ENCODE measurements at regions not wholly inside any gene's neighbourhood (a gene's known extent, or its start where the extent isn't known, plus 50 kb on each side); places are given as distances from the start of the nearest gene placed in this dataset.

DNA sequence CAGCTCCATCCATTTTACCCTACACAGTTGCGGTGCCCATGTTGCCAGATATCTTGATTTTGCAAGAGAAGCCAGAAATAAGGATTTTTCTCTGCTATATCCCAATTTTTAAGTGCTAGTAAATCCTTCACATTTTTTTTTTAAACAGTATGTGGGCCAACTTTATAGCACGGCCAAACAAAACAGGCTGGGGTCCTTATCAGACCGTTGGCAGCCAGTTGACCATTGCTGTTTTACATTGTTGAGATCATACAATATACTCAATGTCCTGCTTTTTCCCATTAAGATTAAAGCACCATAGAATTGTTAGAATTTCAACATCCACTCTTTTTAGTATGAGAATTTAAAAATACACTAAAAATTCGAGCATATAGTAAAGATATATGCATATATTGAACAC lies 150.9 kb downstream of the SPCS3 start:
- Histone ChIP-seq H3K9ac (ENCODE audit: low read length in 2 of 2) (no peak overlapping the region), H3K27ac (ENCODE audit: low read length) (no peak overlapping the region)

DNA sequence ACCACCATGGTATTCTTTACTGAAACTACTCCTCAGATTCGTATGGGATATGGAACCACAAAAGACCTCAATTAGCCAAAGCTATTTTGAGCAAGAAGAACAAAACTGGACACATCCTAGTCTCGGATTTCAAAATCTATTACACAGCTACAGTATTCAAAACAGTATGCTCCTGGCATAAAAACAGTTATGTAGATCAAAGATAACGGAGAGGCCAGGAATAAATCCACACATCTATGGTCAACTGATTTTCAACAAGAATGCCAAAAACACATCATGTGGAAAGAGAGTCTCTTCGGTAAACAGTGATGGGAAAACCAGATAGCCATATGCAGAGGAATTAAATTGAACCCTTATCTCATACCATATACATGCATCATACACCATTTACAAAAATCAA lies 155.3 kb downstream of the SPCS3 start:
- Histone ChIP-seq H3K9ac (ENCODE audit: low read length in 2 of 2) (no peak overlapping the region), H3K27me3 (ENCODE audit: control insufficient read depth in 1 of 2, insufficient read depth in 2 of 2, low read length in 2 of 2) (no peaks in the 10 kb centered on the region), H3K27ac (ENCODE audit: low read length) (no peak overlapping the region), H3K9me3 (ENCODE audit: control insufficient read depth in 2 of 2, low read length in 2 of 2) (peaks cover 0 to 2% of the 10 kb centered on the region in 2 donors), H3K4me1 (ENCODE audit: control insufficient read depth, insufficient read depth, low read length) (no peaks in the 10 kb centered on the region), H3K4me3 (ENCODE audit: low read length in 2 of 2) (no peak overlapping the region), H3K36me3 (ENCODE audit: control insufficient read depth in 2 of 2, insufficient read depth in 2 of 2, low read length in 2 of 2) (no peaks in the 10 kb centered on the region)

More for the DNA sequence above, 150.9 kb downstream of the SPCS3 start:
- H3K4me1 ChIP-seq (ENCODE audit: control insufficient read depth, insufficient read depth, low read length): no peaks in the 10 kb centered on the region
- H3K36me3 ChIP-seq (ENCODE audit: control insufficient read depth in 2 of 2, insufficient read depth in 2 of 2, low read length in 2 of 2): no peaks in the 10 kb centered on the region
- no peak overlapping the region for H3K4me3 ChIP-seq (ENCODE audit: low read length in 2 of 2)
- H3K27me3 ChIP-seq (ENCODE audit: control insufficient read depth in 1 of 2, insufficient read depth in 2 of 2, low read length in 2 of 2): no peaks in the 10 kb centered on the region
- peaks cover 0 to under 1% of the 10 kb centered on the region in 2 donors for H3K9me3 ChIP-seq (ENCODE audit: control insufficient read depth in 2 of 2, low read length in 2 of 2)

DNA sequence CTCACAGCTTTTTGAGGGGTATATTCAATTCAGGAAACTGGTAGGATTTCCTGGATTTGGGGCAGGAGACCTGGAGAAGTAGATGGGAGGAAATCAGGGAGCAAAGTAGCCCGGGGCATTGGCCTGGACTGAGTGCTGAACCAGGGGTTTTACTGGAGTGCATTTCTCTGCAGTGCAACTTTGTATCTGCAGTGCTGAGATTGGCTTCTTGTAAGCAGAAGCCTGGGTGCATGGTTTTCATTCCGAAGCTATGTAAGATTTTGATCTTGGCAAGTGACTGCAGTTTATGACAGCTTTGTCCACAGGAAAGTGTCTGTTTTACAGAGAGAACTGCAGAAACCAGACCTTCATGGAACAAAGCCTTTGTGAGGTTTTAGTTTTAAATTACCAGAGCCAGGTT lies 158.3 kb downstream of the SPCS3 start:
- Histone ChIP-seq H3K36me3 (ENCODE audit: control insufficient read depth in 2 of 2, insufficient read depth in 2 of 2, low read length in 2 of 2) (no peaks in the 10 kb centered on the region), H3K4me1 (ENCODE audit: control insufficient read depth, insufficient read depth, low read length) (no peaks in the 10 kb centered on the region), H3K9ac (ENCODE audit: low read length in 2 of 2) (no peak overlapping the region), H3K27me3 (ENCODE audit: control insufficient read depth in 1 of 2, insufficient read depth in 2 of 2, low read length in 2 of 2) (no peaks in the 10 kb centered on the region), H3K27ac (ENCODE audit: low read length) (no peak overlapping the region), H3K4me3 (ENCODE audit: low read length in 2 of 2) (no peak overlapping the region), H3K9me3 (ENCODE audit: control insufficient read depth in 2 of 2, low read length in 2 of 2) (peaks cover 0 to 2% of the 10 kb centered on the region in 2 donors)

DNA sequence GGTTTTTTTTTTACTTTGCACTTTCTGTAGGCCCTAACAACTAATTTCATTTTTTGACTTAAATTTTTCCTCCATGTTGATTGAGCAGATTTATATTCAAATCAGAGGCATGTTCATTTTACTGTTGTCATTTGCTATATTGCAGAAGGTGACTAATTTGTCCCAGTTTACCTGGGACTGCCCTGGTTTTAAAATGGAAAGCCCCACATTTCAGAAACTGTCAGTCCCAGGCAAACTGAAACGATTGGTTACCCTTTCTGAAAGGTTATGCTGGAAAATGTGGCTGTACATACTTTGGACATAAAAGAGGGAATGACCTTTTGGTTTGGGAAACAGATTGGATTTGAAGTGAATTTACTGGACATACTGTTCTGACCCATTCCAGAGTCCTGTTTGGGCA lies 160.0 kb downstream of the SPCS3 start:
- H3K4me1 ChIP-seq (ENCODE audit: control insufficient read depth, insufficient read depth, low read length): no peaks in the 10 kb centered on the region
- no peak overlapping the region for H3K9ac ChIP-seq (ENCODE audit: low read length in 2 of 2)
- H3K4me3 ChIP-seq (ENCODE audit: low read length in 2 of 2): no peak overlapping the region
- H3K9me3 ChIP-seq (ENCODE audit: control insufficient read depth in 2 of 2, low read length in 2 of 2): peaks cover 0 to 2% of the 10 kb centered on the region in 2 donors
- H3K36me3 ChIP-seq (ENCODE audit: control insufficient read depth in 2 of 2, insufficient read depth in 2 of 2, low read length in 2 of 2): no peaks in the 10 kb centered on the region
- H3K27ac ChIP-seq (ENCODE audit: low read length): no peak overlapping the region
- no peaks in the 10 kb centered on the region for H3K27me3 ChIP-seq (ENCODE audit: control insufficient read depth in 1 of 2, insufficient read depth in 2 of 2, low read length in 2 of 2)

DNA sequence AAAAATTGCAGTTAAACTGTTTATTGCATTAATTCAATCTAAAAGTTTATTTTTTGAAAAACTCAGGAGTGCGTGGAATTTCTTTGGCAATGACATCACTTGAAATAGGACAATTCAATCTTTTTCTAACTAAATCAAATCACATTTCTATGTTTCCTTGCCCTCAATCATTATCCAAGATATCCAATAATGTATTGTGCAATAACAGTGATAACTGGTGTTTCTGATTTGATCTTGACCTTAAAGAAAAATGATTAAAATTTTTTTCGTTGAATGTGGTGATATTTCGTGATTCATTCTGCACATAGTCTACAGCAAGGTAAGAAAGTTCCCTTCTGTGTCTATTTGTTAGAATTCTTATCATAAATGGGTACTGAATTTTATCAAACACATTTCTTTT lies 163.2 kb downstream of the SPCS3 start:
- Histone ChIP-seq H3K27me3 (ENCODE audit: control insufficient read depth in 1 of 2, insufficient read depth in 2 of 2, low read length in 2 of 2) (no peaks in the 10 kb centered on the region), H3K4me3 (ENCODE audit: low read length in 2 of 2) (no peak overlapping the region), H3K27ac (ENCODE audit: low read length) (no peak overlapping the region), H3K36me3 (ENCODE audit: control insufficient read depth in 2 of 2, insufficient read depth in 2 of 2, low read length in 2 of 2) (no peaks in the 10 kb centered on the region), H3K9me3 (ENCODE audit: control insufficient read depth in 2 of 2, low read length in 2 of 2) (no peaks in the 10 kb centered on the region), H3K4me1 (ENCODE audit: control insufficient read depth, insufficient read depth, low read length) (no peaks in the 10 kb centered on the region), H3K9ac (ENCODE audit: low read length in 2 of 2) (no peak overlapping the region)

DNA sequence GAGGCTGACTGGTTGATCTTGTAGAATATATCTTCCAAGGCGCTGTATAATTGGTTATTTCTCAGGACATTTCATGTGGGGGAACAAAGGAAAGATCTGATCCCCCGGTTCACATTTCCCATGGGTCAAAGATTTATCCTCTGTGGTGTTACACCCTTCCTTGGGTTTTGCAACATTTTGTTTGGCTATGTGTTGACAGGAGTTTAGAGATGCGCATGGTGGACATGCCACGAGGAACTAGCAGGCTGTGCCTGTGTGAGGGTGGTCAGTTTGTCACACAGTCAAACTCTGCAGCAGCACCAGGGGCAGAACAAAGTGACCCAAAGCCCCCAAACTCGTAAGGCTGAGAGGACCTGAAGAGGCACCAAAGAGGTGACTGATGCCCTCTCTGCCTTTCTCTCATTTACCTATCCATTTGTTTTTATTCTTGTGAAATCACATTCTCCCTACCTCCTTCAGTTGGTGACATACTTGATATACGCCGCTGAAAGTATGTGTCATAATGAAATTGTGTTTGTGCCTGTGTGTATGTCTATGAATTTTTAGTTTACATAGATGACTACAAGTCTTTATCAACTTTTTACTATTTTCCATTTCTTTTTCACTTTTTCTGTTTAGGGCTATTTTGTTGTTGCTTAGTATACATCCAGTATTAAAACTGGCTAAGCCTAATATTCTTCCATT lies 164.7 kb downstream of the SPCS3 start:
- H3K9ac ChIP-seq (ENCODE audit: low read length in 2 of 2): no peak overlapping the region
- H3K4me3 ChIP-seq (ENCODE audit: low read length in 2 of 2): no peak overlapping the region
- no peak overlapping the region for H3K27ac ChIP-seq (ENCODE audit: low read length)
- H3K4me1 ChIP-seq (ENCODE audit: control insufficient read depth, insufficient read depth, low read length): no peaks in the 10 kb centered on the region
- no peaks in the 10 kb centered on the region for H3K27me3 ChIP-seq (ENCODE audit: control insufficient read depth in 1 of 2, insufficient read depth in 2 of 2, low read length in 2 of 2)
- no peaks in the 10 kb centered on the region for H3K9me3 ChIP-seq (ENCODE audit: control insufficient read depth in 2 of 2, low read length in 2 of 2)
- no peaks in the 10 kb centered on the region for H3K36me3 ChIP-seq (ENCODE audit: control insufficient read depth in 2 of 2, insufficient read depth in 2 of 2, low read length in 2 of 2)

DNA sequence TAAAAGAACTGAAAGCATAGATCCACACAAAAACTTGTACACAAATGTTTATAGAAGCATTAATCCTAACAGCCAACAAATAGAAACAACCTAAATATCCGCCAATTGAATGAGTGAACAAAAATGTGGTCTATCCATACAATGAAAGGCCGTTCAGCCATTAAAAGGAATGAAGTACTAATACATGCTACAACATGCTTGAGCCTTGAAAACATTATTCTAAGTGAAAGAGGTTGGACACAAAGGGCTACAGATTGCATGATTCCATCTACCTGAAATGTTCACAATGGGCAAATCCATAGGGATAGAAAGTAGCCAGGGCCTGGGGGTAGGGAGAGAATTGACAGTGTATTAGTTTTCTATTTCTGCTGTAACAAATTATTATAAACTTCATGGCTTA lies 169.2 kb downstream of the SPCS3 start:
- no peak overlapping the region for H3K4me3 ChIP-seq (ENCODE audit: low read length in 2 of 2)
- H3K36me3 ChIP-seq (ENCODE audit: control insufficient read depth in 2 of 2, insufficient read depth in 2 of 2, low read length in 2 of 2): no peaks in the 10 kb centered on the region
- H3K4me1 ChIP-seq (ENCODE audit: control insufficient read depth, insufficient read depth, low read length): no peaks in the 10 kb centered on the region
- H3K27ac ChIP-seq (ENCODE audit: low read length): no peak overlapping the region
- peaks cover 0 to 3% of the 10 kb centered on the region in 2 donors for H3K9me3 ChIP-seq (ENCODE audit: control insufficient read depth in 2 of 2, low read length in 2 of 2)
- H3K9ac ChIP-seq (ENCODE audit: low read length in 2 of 2): no peak overlapping the region
- H3K27me3 ChIP-seq (ENCODE audit: control insufficient read depth in 1 of 2, insufficient read depth in 2 of 2, low read length in 2 of 2): no peaks in the 10 kb centered on the region

DNA sequence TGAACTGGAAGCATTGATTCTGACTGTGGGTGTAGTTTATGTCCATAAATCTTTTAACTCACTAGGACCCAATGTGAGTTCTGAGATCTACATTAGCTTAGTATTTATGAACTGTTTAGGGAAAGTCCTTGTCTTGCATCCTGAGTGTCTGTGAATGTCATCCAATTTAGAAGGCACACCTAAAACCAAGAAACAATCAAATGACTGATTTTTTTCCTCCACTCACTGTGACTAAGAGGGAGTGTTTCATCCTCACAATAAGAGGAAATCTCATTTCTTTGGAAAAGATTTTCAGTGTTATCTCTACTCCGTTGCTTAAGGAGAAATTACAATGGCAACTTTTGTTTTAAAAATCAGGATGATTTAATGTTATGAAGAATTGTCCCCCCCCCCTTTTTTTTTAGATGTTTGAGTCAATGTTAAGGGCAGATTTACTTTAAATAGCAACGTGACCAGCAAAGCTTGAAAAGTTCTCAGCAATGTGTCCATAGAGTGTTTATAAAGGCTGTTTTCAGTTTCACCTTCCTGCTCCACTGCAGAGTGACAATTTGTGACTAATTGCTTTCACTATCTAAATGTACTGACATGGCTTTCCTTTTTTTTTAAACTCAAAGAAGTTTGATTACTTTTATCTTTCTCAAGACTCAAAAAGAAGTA lies 173.0 kb downstream of the SPCS3 start:
- Histone ChIP-seq H3K27me3 (ENCODE audit: control insufficient read depth in 1 of 2, insufficient read depth in 2 of 2, low read length in 2 of 2) (no peaks in the 10 kb centered on the region), H3K4me1 (ENCODE audit: control insufficient read depth, insufficient read depth, low read length) (no peaks in the 10 kb centered on the region), H3K9ac (ENCODE audit: low read length in 2 of 2) (no peak overlapping the region), H3K4me3 (ENCODE audit: low read length in 2 of 2) (no peak overlapping the region), H3K9me3 (ENCODE audit: control insufficient read depth in 2 of 2, low read length in 2 of 2) (peaks cover 0 to 3% of the 10 kb centered on the region in 2 donors), H3K27ac (ENCODE audit: low read length) (no peak overlapping the region), H3K36me3 (ENCODE audit: control insufficient read depth in 2 of 2, insufficient read depth in 2 of 2, low read length in 2 of 2) (no peaks in the 10 kb centered on the region)

DNA sequence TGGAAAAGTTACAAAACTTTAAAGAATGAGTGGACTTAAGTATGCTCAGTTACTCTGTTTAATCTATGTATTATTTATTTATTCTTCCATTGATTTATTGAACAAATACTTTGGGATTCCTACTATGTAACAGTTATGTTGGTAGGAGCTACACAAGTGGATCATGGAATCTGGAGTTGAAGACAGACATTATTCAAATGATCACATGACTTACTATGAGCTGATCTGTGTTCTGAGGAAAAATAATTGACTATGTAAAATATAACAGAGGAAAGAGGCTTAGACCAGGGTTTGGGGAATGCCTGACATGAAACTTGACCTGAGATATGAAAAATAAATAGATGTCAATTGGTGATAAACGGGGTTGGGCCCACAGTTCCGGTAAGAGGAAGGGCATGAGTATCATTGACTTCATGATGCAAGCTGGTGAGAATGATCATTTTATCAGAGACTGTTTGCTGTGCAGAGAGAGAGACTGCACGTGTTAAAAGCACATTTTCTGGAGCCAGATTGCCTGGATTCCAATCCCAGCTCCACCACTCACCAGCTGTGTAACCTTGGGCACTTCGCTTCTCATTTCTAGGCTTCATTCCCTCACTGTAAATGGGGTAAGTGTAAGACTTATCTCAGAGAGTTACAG lies 179.0 kb downstream of the SPCS3 start:
- Histone ChIP-seq H3K4me3 (ENCODE audit: low read length in 2 of 2) (no peak overlapping the region), H3K9ac (ENCODE audit: low read length in 2 of 2) (no peak overlapping the region), H3K36me3 (ENCODE audit: control insufficient read depth in 2 of 2, insufficient read depth in 2 of 2, low read length in 2 of 2) (no peaks in the 10 kb centered on the region), H3K4me1 (ENCODE audit: control insufficient read depth, insufficient read depth, low read length) (no peaks in the 10 kb centered on the region), H3K27ac (ENCODE audit: low read length) (no peak overlapping the region), H3K9me3 (ENCODE audit: control insufficient read depth in 2 of 2, low read length in 2 of 2) (peaks cover 0 to under 1% of the 10 kb centered on the region in 2 donors), H3K27me3 (ENCODE audit: control insufficient read depth in 1 of 2, insufficient read depth in 2 of 2, low read length in 2 of 2) (no peaks in the 10 kb centered on the region)

DNA sequence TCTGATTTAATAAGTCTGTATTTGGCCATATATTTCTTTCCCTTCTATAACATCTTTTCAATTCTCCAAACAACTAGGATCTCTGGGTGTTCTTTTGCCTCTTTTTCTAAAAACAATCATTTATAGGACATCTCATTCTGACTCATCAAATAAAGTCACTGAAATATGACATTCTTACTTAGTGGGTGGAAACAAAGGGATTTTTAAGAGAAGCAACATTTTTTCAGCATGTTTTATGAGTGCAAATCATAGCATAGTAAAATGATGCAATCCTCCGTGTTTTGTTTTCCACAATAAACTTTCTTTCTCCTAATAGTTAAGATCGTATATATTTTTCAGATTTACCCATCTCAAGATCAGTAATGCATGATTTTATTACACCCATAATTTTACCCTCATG lies 179.8 kb downstream of the SPCS3 start:
- no peaks in the 10 kb centered on the region for H3K9me3 ChIP-seq (ENCODE audit: control insufficient read depth in 2 of 2, low read length in 2 of 2)
- H3K4me1 ChIP-seq (ENCODE audit: control insufficient read depth, insufficient read depth, low read length): no peaks in the 10 kb centered on the region
- no peaks in the 10 kb centered on the region for H3K27me3 ChIP-seq (ENCODE audit: control insufficient read depth in 1 of 2, insufficient read depth in 2 of 2, low read length in 2 of 2)
- H3K27ac ChIP-seq (ENCODE audit: low read length): no peak overlapping the region
- no peaks in the 10 kb centered on the region for H3K36me3 ChIP-seq (ENCODE audit: control insufficient read depth in 2 of 2, insufficient read depth in 2 of 2, low read length in 2 of 2)
- no peak overlapping the region for H3K9ac ChIP-seq (ENCODE audit: low read length in 2 of 2)
- no peak overlapping the region for H3K4me3 ChIP-seq (ENCODE audit: low read length in 2 of 2)

DNA sequence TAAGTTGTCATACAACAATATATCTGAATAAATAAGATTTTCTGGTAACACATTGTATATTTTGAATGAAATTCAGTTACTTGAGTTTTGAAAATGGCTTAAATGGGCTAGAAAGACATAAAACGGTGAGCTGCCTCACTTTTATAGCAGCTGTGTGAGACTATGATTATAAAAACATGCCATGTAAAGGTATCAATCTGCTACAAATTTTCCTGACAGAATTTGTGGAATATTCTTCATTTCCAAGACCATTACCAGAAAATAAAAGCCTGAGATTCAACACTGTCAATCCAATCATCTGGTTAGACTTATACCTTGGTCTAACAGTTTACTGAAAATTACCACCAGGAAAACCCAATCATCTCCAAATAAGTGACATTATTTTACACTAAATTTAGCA lies 181.1 kb downstream of the SPCS3 start:
- H3K36me3 ChIP-seq (ENCODE audit: control insufficient read depth in 2 of 2, insufficient read depth in 2 of 2, low read length in 2 of 2): no peaks in the 10 kb centered on the region
- no peak overlapping the region for H3K4me3 ChIP-seq (ENCODE audit: low read length in 2 of 2)
- H3K9ac ChIP-seq (ENCODE audit: low read length in 2 of 2): no peak overlapping the region
- no peaks in the 10 kb centered on the region for H3K27me3 ChIP-seq (ENCODE audit: control insufficient read depth in 1 of 2, insufficient read depth in 2 of 2, low read length in 2 of 2)
- no peaks in the 10 kb centered on the region for H3K4me1 ChIP-seq (ENCODE audit: control insufficient read depth, insufficient read depth, low read length)
- H3K9me3 ChIP-seq (ENCODE audit: control insufficient read depth in 2 of 2, low read length in 2 of 2): no peaks in the 10 kb centered on the region
- no peak overlapping the region for H3K27ac ChIP-seq (ENCODE audit: low read length)

All from stomach smooth muscle (tissue), 2 donors.